T-helper 1 cell (primary cell): ENCODE measurements at regions not wholly inside any gene's neighbourhood (a gene's known extent, or its start where the extent isn't known, plus 50 kb on each side); places are given as distances from the start of the nearest gene placed in this dataset.
"Not testable (repeated sequence)": the region's sequence is repeated elsewhere in the genome, so short reads cannot be mapped to it uniquely, and the experiment has no call there.

Experiments used
- DNase-seq, 5 donors: peaks; one replicate each; pipeline ENCODE4 v3.0.0-alpha.2; 2012 to 2020

- DNase-seq: no peak
These were observed 233.0 kb upstream of the KAZN start for GRCh38 chr1:14365301-14365988.

DNA sequence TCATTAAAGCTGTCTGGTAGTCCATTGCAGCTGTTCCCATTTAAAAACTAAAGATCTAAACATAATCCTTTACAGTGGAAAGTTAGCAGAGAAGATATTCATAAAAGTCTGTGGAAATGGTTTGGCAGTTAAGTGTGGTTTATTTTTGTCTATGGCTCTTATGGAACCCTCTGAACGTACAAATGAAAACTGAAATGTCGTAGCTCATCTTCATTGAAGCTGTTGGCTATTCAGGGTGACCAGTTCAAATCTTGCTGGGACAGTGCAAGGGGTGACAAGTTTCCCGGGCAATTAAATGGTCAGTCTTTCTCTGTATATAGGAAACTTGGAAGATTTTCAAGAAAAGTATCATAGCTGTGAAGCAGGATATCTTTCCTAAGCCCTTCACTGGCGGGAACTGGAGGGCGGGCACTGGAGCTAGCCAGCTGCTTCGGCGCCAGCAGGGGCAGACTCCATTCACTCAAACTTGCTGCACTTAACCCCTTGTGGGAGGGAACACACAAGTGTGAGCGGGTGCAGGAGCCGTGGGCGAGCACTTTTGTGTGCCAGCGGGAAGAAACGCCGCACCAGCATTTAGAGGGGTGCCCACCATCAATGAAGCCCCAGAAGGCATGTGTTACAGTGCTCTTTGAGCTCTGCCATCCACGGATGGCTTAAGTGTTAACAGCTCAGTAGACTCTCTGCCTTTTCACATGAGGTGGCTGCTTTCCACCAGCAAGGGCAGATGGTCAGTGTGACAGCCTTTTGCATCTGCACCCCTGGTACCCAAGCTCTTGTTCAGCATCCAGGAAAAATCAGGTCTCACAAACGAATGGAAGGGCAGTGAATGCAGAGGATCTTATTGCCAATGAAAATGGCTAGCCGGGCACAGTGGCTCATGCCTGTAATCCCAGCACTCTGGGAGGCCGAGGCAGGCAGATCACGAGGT is 232.1 kb upstream of the KAZN start:
- DNase-seq: no peak

- no peak for DNase-seq
These were observed 231.0 kb upstream of the KAZN start for GRCh38 chr1:14367451-14367850.

DNA sequence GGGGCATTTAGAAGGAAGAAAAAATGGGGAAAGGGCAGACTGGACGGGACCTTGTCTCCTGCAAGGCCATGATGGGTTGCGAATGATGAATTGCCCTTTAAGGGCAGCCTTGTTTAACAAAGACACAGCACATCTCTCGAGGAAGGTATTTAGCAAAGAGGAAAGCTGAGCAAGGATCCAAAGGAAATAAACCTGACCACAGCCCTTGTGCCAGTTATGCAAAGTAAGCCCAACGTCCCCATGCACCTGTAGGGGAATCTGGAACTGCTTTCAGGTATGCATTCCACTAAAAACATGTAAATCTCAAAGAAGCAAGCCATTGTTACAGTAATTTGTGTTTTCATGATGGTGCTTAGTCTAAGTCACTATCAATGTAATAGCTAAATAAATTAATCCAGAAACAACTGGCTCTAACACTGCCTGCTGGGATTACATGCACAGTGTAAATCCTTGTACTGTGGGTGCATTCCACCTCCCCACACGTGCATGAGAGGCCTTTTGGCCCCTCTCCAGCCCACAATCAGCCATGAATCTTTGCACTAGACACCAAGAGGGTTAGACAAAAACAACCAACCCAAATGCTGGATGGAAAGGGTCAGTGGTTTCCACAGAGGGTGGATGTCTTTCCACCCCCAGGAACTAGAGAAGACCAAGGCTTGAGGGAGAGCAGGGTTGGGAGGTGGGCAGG is 228.8 kb upstream of the KAZN start:
- DNase-seq: no peak

GRCh38 chr1:14371771-14372497 is 226.6 kb upstream of the KAZN start:
- no peak for DNase-seq

DNA sequence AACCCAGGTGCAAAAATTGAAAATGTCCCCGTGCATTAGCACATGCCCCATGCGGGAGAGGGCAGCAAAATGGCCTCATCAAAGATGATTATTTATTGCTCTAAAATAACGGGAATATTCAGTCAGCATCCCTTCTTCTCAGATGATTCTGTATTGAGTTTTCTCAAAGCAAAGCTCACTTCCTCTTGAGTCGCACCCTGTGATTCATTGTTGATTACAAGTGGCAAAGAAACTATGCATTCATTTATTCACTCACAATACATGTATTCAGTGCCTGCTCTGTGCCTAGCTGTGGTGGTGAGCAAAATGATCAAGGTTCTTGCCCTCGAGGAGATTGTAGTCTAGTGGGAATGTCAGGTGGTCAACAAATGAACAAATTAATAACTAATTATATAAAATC is 226.0 kb upstream of the KAZN start:
- DNase-seq: no peak

GRCh38 chr1:14373081-14373758 is 225.3 kb upstream of the KAZN start:
- no peak for DNase-seq

GRCh38 chr1:14375226-14375625 is 223.3 kb upstream of the KAZN start:
- DNase-seq: no peak

DNA sequence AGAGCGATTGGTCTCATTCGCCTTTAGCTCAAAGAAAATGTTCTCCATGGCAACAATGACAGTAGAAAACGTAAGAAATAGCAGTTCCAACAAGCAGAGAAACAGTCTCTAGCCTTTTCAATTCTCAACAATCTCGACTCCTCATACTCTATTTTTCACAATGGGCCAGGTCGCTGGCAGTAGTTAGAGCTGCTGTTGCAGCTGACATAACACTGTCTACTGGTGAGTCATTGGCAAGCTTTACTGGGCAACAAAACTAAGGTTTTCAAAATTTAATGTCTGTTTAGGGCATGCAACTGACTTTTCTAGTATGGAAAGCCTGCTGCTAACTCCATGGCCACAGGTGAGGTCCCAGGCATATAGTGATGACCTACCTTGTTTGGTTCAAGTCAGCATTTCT is 221.1 kb upstream of the KAZN start:
- DNase-seq: no peak

DNA sequence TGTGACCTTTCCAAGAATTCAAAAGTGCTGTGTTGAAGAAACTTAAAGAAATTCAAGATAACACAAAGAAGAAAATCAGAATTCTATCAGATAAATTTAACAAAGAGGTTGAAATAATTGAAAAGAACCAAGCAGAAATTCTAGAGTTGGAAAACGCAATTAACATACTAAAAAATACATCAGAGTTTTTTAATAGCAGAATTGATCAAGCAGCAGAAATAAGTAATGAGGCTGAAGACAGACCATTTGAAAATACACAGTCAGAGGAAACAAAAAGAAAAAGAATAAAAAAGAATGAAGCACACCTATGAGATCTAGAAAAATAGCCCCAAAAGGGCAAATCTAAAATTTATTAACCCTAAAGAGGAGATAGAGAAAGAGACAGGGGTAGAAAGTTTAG is 218.1 kb upstream of the KAZN start:
- DNase-seq: no peak

- DNase-seq: no peak
These were observed 207.7 kb upstream of the KAZN start for GRCh38 chr1:14390816-14391215.

- DNase-seq: no peak
These were observed 206.2 kb upstream of the KAZN start for GRCh38 chr1:14392161-14392858.

GRCh38 chr1:14392859-14393365 is 205.6 kb upstream of the KAZN start:
- DNase-seq: no peak

- DNase-seq: no peak
These were observed 202.4 kb upstream of the KAZN start for GRCh38 chr1:14396100-14396499.

DNA sequence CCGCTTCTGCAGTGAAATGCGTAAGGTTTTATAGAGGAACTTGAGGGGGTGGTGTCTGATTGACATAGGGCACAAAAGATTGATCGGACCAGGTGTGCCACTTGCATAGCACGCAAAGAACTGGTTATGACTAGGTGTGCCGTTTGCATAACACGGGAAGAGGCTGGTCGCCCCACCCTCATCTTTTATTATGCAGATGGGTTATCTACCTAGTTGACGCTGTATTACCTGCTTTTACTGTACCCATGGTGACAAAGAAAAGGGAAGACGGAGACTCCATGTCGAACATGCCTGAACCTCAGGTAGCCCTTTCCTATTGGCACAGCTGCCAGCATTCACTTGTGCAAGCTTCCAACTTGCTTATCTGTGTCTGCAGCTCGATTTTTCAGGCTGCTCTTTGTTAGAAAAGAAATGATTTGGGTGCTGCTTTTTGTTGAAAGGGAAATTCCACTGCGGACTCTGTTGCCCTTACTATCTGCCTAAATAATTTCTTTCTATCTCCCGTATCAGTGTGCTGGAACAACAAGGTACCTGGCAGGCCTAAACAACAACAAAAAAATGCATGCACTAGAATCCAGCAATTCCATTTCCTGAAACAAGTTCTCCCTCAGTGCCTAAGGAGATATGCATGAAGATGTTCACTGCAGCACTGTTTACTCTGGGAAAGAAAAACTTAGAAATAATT is 194.4 kb upstream of the KAZN start:
- no peak for DNase-seq

DNA sequence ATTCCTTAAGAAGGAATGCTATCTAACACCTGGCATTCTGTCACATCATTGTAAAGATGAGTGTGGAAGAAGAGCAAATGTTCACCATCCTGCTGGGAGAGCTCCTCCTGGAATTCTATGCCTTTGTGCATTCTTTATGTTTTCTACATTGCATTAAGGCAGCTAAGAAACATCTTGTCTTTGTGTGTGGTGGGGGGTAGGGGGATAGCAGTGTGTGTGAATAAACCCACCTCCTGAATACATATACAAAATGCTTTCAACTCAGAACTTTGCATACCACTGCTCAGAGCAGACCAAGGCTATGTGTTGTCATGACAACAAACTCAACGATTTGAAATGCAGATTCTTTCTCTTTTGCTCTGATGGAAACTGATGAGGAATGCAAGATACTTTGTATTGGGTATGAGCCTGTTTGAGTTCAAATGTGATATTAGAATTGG is 193.6 kb upstream of the KAZN start:
- no peak for DNase-seq

DNA sequence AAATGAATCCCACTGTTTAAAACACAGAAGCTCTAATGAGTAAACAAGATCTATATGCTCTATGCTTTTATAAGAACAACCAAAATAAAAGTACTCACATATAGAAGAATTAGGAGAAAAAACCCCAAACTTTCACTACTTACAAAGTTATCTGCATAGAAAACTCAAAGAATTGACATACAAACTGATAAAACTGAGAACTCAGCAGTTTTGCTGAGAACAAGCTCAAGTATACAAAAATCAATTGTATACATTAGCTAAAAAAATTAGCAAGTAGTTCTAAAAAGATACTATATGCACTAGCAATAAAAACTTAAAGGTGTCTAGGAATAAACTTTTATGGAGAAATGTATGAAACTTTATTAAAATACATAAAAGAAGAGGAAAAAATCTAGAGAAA is 186.2 kb upstream of the KAZN start:
- no peak for DNase-seq

- no peak for DNase-seq
These were observed 184.5 kb upstream of the KAZN start for GRCh38 chr1:14413819-14414490.

DNA sequence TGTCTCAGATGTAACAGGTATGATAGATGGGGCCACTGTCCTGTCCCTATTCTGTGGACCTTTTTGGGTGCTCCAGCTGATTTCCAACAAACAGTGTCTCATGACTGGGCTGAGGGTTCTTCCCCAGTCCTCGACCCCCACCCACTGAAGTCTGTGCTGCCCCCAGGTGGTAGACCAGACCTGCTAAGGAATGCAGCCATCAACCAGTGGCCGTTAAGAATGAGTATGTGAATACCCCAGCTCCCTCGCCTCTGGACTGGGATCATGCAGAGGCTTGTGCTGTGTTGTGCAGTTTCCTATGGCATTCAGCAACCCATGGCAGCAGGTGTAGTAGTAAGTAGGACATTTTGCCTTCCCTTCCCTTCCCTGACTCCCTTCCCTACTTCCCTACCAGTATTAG is 183.1 kb upstream of the KAZN start:
- DNase-seq: no peak

GRCh38 chr1:14419778-14420218 is 178.7 kb upstream of the KAZN start:
- DNase-seq: not testable (repeated sequence)
